ENCODE measurements at regions not wholly inside any gene's neighbourhood (a gene's known extent, or its start where the extent isn't known, plus 50 kb on each side); places are given as distances from the start of the nearest gene placed in this dataset.
"Not testable (repeated sequence)": the region's sequence is repeated elsewhere in the genome, so short reads cannot be mapped to it uniquely, and the experiment has no call there.

GRCh38 chr9:95803197-95803596, 72.3 kb upstream of the ERCC6L2 start:
- Histone ChIP-seq H3K9me3 (replicated peaks) (no peaks in the 10 kb centered on the region), H3K27me3 (replicated peaks) (no peaks in the 10 kb centered on the region), H3K4me1 (replicated peaks) (peaks cover 21% of the 10 kb centered on the region), H3K36me3 (no peaks in the 10 kb centered on the region), H3K4me3 (no peak overlapping the region), H3K27ac (no peak overlapping the region)
- no peak for DNase-seq (ENCODE audit: low read depth in 1 of 2, low spot score in 2 of 2)

- Histone ChIP-seq H3K4me1 (replicated peaks) (peaks cover 7% of the 10 kb centered on the region), H3K9me3 (replicated peaks) (no peaks in the 10 kb centered on the region), H3K27me3 (replicated peaks) (no peaks in the 10 kb centered on the region), H3K27ac (no peak overlapping the region), H3K36me3 (no peaks in the 10 kb centered on the region), H3K4me3 (no peak overlapping the region)
- no peak for DNase-seq (ENCODE audit: low read depth in 1 of 2, low spot score in 2 of 2)
These were observed 73.7 kb upstream of the ERCC6L2 start for GRCh38 chr9:95801797-95802196.

- peaks cover 18% of the 10 kb centered on the region for H3K4me1 ChIP-seq (replicated peaks)
- no peaks in the 10 kb centered on the region for H3K36me3 ChIP-seq
- no peak for DNase-seq (ENCODE audit: low read depth in 1 of 2, low spot score in 2 of 2)
- no peaks in the 10 kb centered on the region for H3K27me3 ChIP-seq (replicated peaks)
- H3K27ac ChIP-seq, result no peak overlapping the region
- no peak overlapping the region for H3K4me3 ChIP-seq
- H3K9me3 ChIP-seq (replicated peaks), result no peaks in the 10 kb centered on the region
These were observed 79.5 kb upstream of the ERCC6L2 start for GRCh38 chr9:95796029-95796428.

- H3K4me3 ChIP-seq, result no peak overlapping the region
- H3K27me3 ChIP-seq (replicated peaks), result no peaks in the 10 kb centered on the region
- peaks cover 18% of the 10 kb centered on the region for H3K4me1 ChIP-seq (replicated peaks)
- DNase-seq (ENCODE audit: low read depth in 1 of 2, low spot score in 2 of 2), result peak in 1 of 2 experiments; percentile 92
- peak overlapping the region; percentile 54 for H3K27ac ChIP-seq
- H3K36me3 ChIP-seq, result no peaks in the 10 kb centered on the region
- H3K9me3 ChIP-seq (replicated peaks), result no peaks in the 10 kb centered on the region
These were observed 81.3 kb upstream of the ERCC6L2 start for GRCh38 chr9:95793924-95794828.

- no peaks in the 10 kb centered on the region for H3K27me3 ChIP-seq (replicated peaks)
- H3K4me3 ChIP-seq, result no peak overlapping the region
These were observed 83.8 kb upstream of the ERCC6L2 start for GRCh38 chr9:95791695-95792094.

GRCh38 chr9:95791286-95791685, 84.2 kb upstream of the ERCC6L2 start:
- peaks cover 18% of the 10 kb centered on the region for H3K4me1 ChIP-seq (replicated peaks)
- no peak overlapping the region for H3K27ac ChIP-seq
- H3K27me3 ChIP-seq (replicated peaks), result no peaks in the 10 kb centered on the region
- H3K4me3 ChIP-seq, result no peak overlapping the region
- H3K9me3 ChIP-seq (replicated peaks), result no peaks in the 10 kb centered on the region
- no peak for DNase-seq (ENCODE audit: low read depth in 1 of 2, low spot score in 2 of 2)
- no peaks in the 10 kb centered on the region for H3K36me3 ChIP-seq

More at GRCh38 chr9:95791695-95792094, 83.8 kb upstream of the ERCC6L2 start:
- no peak for DNase-seq (ENCODE audit: low read depth in 1 of 2, low spot score in 2 of 2)
- Histone ChIP-seq H3K9me3 (replicated peaks) (no peaks in the 10 kb centered on the region), H3K27ac (no peak overlapping the region), H3K36me3 (no peaks in the 10 kb centered on the region), H3K4me1 (replicated peaks) (peaks cover 18% of the 10 kb centered on the region)

GRCh38 chr9:95788521-95788991, 86.9 kb upstream of the ERCC6L2 start:
- Histone ChIP-seq H3K36me3 (no peaks in the 10 kb centered on the region), H3K4me1 (replicated peaks) (peaks cover 17% of the 10 kb centered on the region), H3K9me3 (replicated peaks) (no peaks in the 10 kb centered on the region), H3K27ac (no peak overlapping the region), H3K27me3 (replicated peaks) (no peaks in the 10 kb centered on the region), H3K4me3 (no peak overlapping the region)
- DNase-seq (ENCODE audit: low read depth in 1 of 2, low spot score in 2 of 2), result no peak

GRCh38 chr9:95788021-95788420, 87.5 kb upstream of the ERCC6L2 start:
- no peaks in the 10 kb centered on the region for H3K27me3 ChIP-seq (replicated peaks)
- DNase-seq (ENCODE audit: low read depth in 1 of 2, low spot score in 2 of 2), result no peak
- H3K4me1 ChIP-seq (replicated peaks), result peaks cover 17% of the 10 kb centered on the region
- H3K36me3 ChIP-seq, result no peaks in the 10 kb centered on the region
- no peak overlapping the region for H3K27ac ChIP-seq
- H3K4me3 ChIP-seq, result no peak overlapping the region
- no peaks in the 10 kb centered on the region for H3K9me3 ChIP-seq (replicated peaks)

GRCh38 chr9:95785209-95785608, 90.3 kb upstream of the ERCC6L2 start:
- Histone ChIP-seq H3K27ac (no peak overlapping the region), H3K9me3 (replicated peaks) (no peaks in the 10 kb centered on the region), H3K27me3 (replicated peaks) (no peaks in the 10 kb centered on the region), H3K4me3 (no peak overlapping the region), H3K4me1 (replicated peaks) (peaks cover 23% of the 10 kb centered on the region), H3K36me3 (no peaks in the 10 kb centered on the region)
- no peak for DNase-seq (ENCODE audit: low read depth in 1 of 2, low spot score in 2 of 2)

GRCh38 chr9:95784318-95784717, 91.2 kb upstream of the ERCC6L2 start:
- no peaks in the 10 kb centered on the region for H3K9me3 ChIP-seq (replicated peaks)
- DNase-seq (ENCODE audit: low read depth in 1 of 2, low spot score in 2 of 2), result no peak
- no peak overlapping the region for H3K4me3 ChIP-seq
- no peaks in the 10 kb centered on the region for H3K36me3 ChIP-seq
- H3K27me3 ChIP-seq (replicated peaks), result no peaks in the 10 kb centered on the region
- H3K27ac ChIP-seq, result no peak overlapping the region
- peaks cover 23% of the 10 kb centered on the region for H3K4me1 ChIP-seq (replicated peaks)

GRCh38 chr9:95783426-95783975, 92.0 kb upstream of the ERCC6L2 start:
- Histone ChIP-seq H3K27ac (peak overlapping the region; percentile 59), H3K4me1 (replicated peaks) (peaks cover 23% of the 10 kb centered on the region), H3K27me3 (replicated peaks) (no peaks in the 10 kb centered on the region), H3K4me3 (no peak overlapping the region), H3K9me3 (replicated peaks) (no peaks in the 10 kb centered on the region), H3K36me3 (no peaks in the 10 kb centered on the region)
- DNase-seq (ENCODE audit: low read depth in 1 of 2, low spot score in 2 of 2), result peak; percentile 49 to 72

- Histone ChIP-seq H3K36me3 (no peaks in the 10 kb centered on the region), H3K9me3 (replicated peaks) (no peaks in the 10 kb centered on the region), H3K27me3 (replicated peaks) (no peaks in the 10 kb centered on the region), H3K27ac (no peak overlapping the region), H3K4me1 (replicated peaks) (peaks cover 43% of the 10 kb centered on the region), H3K4me3 (no peak overlapping the region)
- no peak for DNase-seq (ENCODE audit: low read depth in 1 of 2, low spot score in 2 of 2)
These were observed 94.7 kb upstream of the ERCC6L2 start for GRCh38 chr9:95780751-95781150.

- DNase-seq (ENCODE audit: low read depth in 1 of 2, low spot score in 2 of 2), result no peak
- Histone ChIP-seq H3K9me3 (replicated peaks) (no peaks in the 10 kb centered on the region), H3K4me1 (replicated peaks) (peaks cover 42% of the 10 kb centered on the region), H3K27me3 (replicated peaks) (no peaks in the 10 kb centered on the region), H3K4me3 (no peak overlapping the region), H3K27ac (no peak overlapping the region), H3K36me3 (no peaks in the 10 kb centered on the region)
These were observed 95.4 kb upstream of the ERCC6L2 start for GRCh38 chr9:95780121-95780520.

GRCh38 chr9:95779597-95779996, 95.9 kb upstream of the ERCC6L2 start:
- not testable (repeated sequence) for H3K4me3 ChIP-seq; H3K27ac ChIP-seq; H3K27me3 ChIP-seq (replicated peaks); DNase-seq (ENCODE audit: low read depth in 1 of 2, low spot score in 2 of 2); H3K9me3 ChIP-seq (replicated peaks); H3K36me3 ChIP-seq
- H3K4me1 ChIP-seq (replicated peaks), result peaks cover 38% of the 10 kb centered on the region
